H1 (cell line): ENCODE measurements at regions not wholly inside any gene's neighbourhood (a gene's known extent, or its start where the extent isn't known, plus 50 kb on each side); places are given as distances from the start of the nearest gene placed in this dataset.

Source experiments
- CTCF ChIA-PET: fragments of 300-600 bp; sonication (Branson Sonifier 250); formaldehyde crosslinking; loops from one replicate; lab custom pipeline; 2021; ENCODE audit not compliant: partially characterized antibody; lab: Charles Lee
- POLR2A ChIA-PET: fragments of 300-600 bp; sonication (Branson Sonifier 250); formaldehyde crosslinking; loops from one replicate; lab custom pipeline; 2021; ENCODE audit warnings: inconsistent platforms; ENCODE audit not compliant: partially characterized antibody; lab: Charles Lee
- DNase-seq, 2 experiments: peaks; one replicate each; pipeline versions ENCODE4 v3.0.0 to v3.0.0-alpha.2; 2010 to 2022; ENCODE audit warnings: low spot score in 2 of 2, low read depth in 1 of 2, mixed read lengths in 1 of 2
- FAIRE-seq: peaks from 2 replicates; lab custom pipeline; 2011; peaks lifted over from hg19 to GRCh38; lab: Jason Lieb, UNC
- H2AFZ ChIP-seq: 2 replicates; pipeline ENCODE4 v1.8.1; 2012; ENCODE audit warnings: low read length, inconsistent platforms
- H2AK5ac ChIP-seq: 2 replicates; pipeline ENCODE4 v1.6.1; 2013; ENCODE audit warnings: low read depth, low read length
- H2BK120ac ChIP-seq: replicated peaks from 2 replicates; pipeline ENCODE3; 2013; ENCODE audit warnings: low read depth, low read length, inconsistent platforms
- H2BK12ac ChIP-seq: 2 replicates; pipeline ENCODE4 v1.6.1; 2013; ENCODE audit warnings: low read depth, low read length
- H2BK15ac ChIP-seq: 2 replicates; pipeline ENCODE4 v1.6.1; 2013; ENCODE audit warnings: low read length
- H2BK20ac ChIP-seq: 2 replicates; pipeline ENCODE4 v1.6.1; 2013; ENCODE audit warnings: low read length
- H2BK5ac ChIP-seq: 2 replicates; pipeline ENCODE4 v1.6.1; 2013; ENCODE audit warnings: low read depth, low read length
- H3K14ac ChIP-seq: 2 replicates; pipeline ENCODE4 v1.6.1; 2013; ENCODE audit warnings: inconsistent platforms; ENCODE audit not compliant: insufficient read length
- H3K18ac ChIP-seq: 2 replicates; pipeline ENCODE4 v1.6.1; 2013; ENCODE audit warnings: low read length; ENCODE audit errors: extremely low read depth
- H3K23ac ChIP-seq: 2 replicates; pipeline ENCODE4 v1.6.1; 2013; ENCODE audit warnings: inconsistent platforms; ENCODE audit not compliant: insufficient read length
- H3K23me2 ChIP-seq: 2 replicates; pipeline ENCODE4 v1.6.1; 2013; ENCODE audit warnings: low read depth, low read length
- H3K27ac ChIP-seq: 2 replicates; pipeline ENCODE4 v1.6.1; 2011; ENCODE audit warnings: low read depth, low read length, inconsistent platforms
- H3K27me3 ChIP-seq, 4 experiments: replicated peaks in 1 of 4; 1 replicate in 1 of 4; 2 replicates in 3 of 4; pipeline versions ENCODE4 v1.6.1 to v1.8.1; 2011 to 2013; ENCODE audit warnings: low read length in 3 of 4, mild to moderate bottlenecking in 3 of 4, inconsistent platforms in 2 of 4, mixed read lengths in 2 of 4, moderate library complexity in 1 of 4; ENCODE audit not compliant: control insufficient read depth in 3 of 4, insufficient read depth in 3 of 4; ENCODE audit errors: extremely low read depth in 1 of 4
- H3K36me3 ChIP-seq, 4 experiments: 2 replicates each; pipeline versions ENCODE4 v1.6.1 to v1.8.1; 2011 to 2013; ENCODE audit warnings: mild to moderate bottlenecking in 4 of 4, low read length in 3 of 4, moderate library complexity in 2 of 4, control low read depth in 1 of 4, inconsistent platforms in 1 of 4; ENCODE audit not compliant: insufficient read depth in 4 of 4, control insufficient read depth in 2 of 4
- H3K4ac ChIP-seq: replicated peaks from 2 replicates; pipeline ENCODE3; 2013; ENCODE audit warnings: low read length, low read depth, mixed read lengths, inconsistent platforms; ENCODE audit not compliant: insufficient read length
- H3K4me1 ChIP-seq, 4 experiments: replicated peaks in 1 of 4; 1 replicate in 1 of 4; 2 replicates in 3 of 4; pipeline versions ENCODE4 v1.6.1 to v1.8.1; 2011 to 2013; ENCODE audit warnings: low read length in 3 of 4, inconsistent platforms in 2 of 4, mixed read lengths in 1 of 4; ENCODE audit not compliant: insufficient read depth in 4 of 4, control insufficient read depth in 3 of 4
- H3K4me2 ChIP-seq, 2 experiments: 2 replicates each; pipeline versions ENCODE4 v1.6.1 to v1.8.1; 2011 to 2013; ENCODE audit warnings: low read depth in 2 of 2, low read length in 2 of 2, control low read depth in 1 of 2, inconsistent platforms in 1 of 2, mild to moderate bottlenecking in 1 of 2; ENCODE audit not compliant: insufficient read depth in 1 of 2
- H3K4me3 ChIP-seq, 4 experiments: fragments of 200-600, 300-600 bp in 1 of 4; sonication (generic), shearing (Covaris generic), sonication (Bioruptor Twin) in 1 of 4; 2 replicates each; pipeline versions ENCODE4 v1.5.1 to v1.8.1; 2011 to 2016; ENCODE audit warnings: low read length in 4 of 4, low read depth in 3 of 4, control low read depth in 2 of 4, inconsistent platforms in 2 of 4, mild to moderate bottlenecking in 2 of 4, mixed read lengths in 1 of 4, moderate library complexity in 1 of 4; ENCODE audit not compliant: insufficient read depth in 2 of 4; ENCODE audit errors: extremely low read depth in 1 of 4
- H3K56ac ChIP-seq: replicated peaks from 2 replicates; pipeline ENCODE3; 2013; ENCODE audit warnings: low read depth, mild to moderate bottlenecking, mixed read lengths, low read length, inconsistent platforms; ENCODE audit not compliant: insufficient read length
- H3K79me1 ChIP-seq: 2 replicates; pipeline ENCODE4 v1.6.1; 2013; ENCODE audit warnings: low read depth, low read length, control low read depth
- H3K79me2 ChIP-seq, 2 experiments: 2 replicates each; pipeline versions ENCODE4 v1.6.1 to v1.8.1; 2012 to 2013; ENCODE audit warnings: low read length in 2 of 2, mild to moderate bottlenecking in 2 of 2, inconsistent platforms in 1 of 2; ENCODE audit not compliant: insufficient read depth in 2 of 2, control insufficient read depth in 1 of 2
- H3K9ac ChIP-seq, 4 experiments: replicated peaks in 1 of 4; 1 replicate in 1 of 4; 2 replicates in 3 of 4; pipeline versions ENCODE4 v1.6.1 to v1.8.1; 2011 to 2013; ENCODE audit warnings: low read depth in 3 of 4, low read length in 3 of 4, control low read depth in 2 of 4, mild to moderate bottlenecking in 2 of 4, moderate library complexity in 2 of 4, inconsistent platforms in 1 of 4; ENCODE audit errors: extremely low read depth in 1 of 4
- H3K9me3 ChIP-seq, 2 experiments: 2 replicates each; pipeline versions ENCODE4 v1.6.1 to v1.8.1; 2012 to 2013; ENCODE audit warnings: mild to moderate bottlenecking in 2 of 2, moderate library complexity in 2 of 2, control low read depth in 1 of 2, inconsistent platforms in 1 of 2, low read depth in 1 of 2, low read length in 1 of 2, mixed read lengths in 1 of 2; ENCODE audit not compliant: insufficient read depth in 2 of 2
- H4K20me1 ChIP-seq, 2 experiments: replicated peaks in 1 of 2; 2 replicates each; pipeline versions ENCODE3 to v1.8.1; 2011 to 2013; ENCODE audit warnings: inconsistent platforms in 2 of 2, low read length in 2 of 2, mild to moderate bottlenecking in 1 of 2; ENCODE audit not compliant: insufficient read depth in 2 of 2, control insufficient read depth in 1 of 2
- H4K5ac ChIP-seq: 2 replicates; pipeline ENCODE4 v1.6.1; 2013; ENCODE audit warnings: low read length, low read depth, mixed read lengths, inconsistent platforms; ENCODE audit not compliant: insufficient read length
- H4K8ac ChIP-seq: 2 replicates; pipeline ENCODE4 v1.8.0; 2013; ENCODE audit warnings: mild to moderate bottlenecking, moderate library complexity, low read length, inconsistent platforms; ENCODE audit not compliant: insufficient read depth; ENCODE audit errors: extremely low read depth
- H4K91ac ChIP-seq: replicated peaks from 2 replicates; pipeline ENCODE3; 2013; ENCODE audit warnings: low read length, mixed read lengths, inconsistent platforms; ENCODE audit not compliant: insufficient read length
- CHD1 ChIP-seq: IDR thresholded peaks from 2 replicates; pipeline ENCODE4 v1.6.1; 2012; ENCODE audit warnings: low read depth, low read length, improper control_type of control experiment
- MAX ChIP-seq: IDR thresholded peaks from 2 replicates; pipeline ENCODE4 v1.6.1; 2012; ENCODE audit warnings: inconsistent platforms
- RFX5 ChIP-seq: IDR thresholded peaks from 2 replicates; pipeline ENCODE4 v1.6.1; 2011; ENCODE audit warnings: low read depth, low read length, improper control_type of control experiment, borderline replicate concordance
- TEAD4 ChIP-seq: IDR thresholded peaks from 2 replicates; pipeline ENCODE4 v1.6.1; 2012; ENCODE audit warnings: low read depth, low read length, inconsistent platforms, mixed read lengths
- ZNF274 ChIP-seq: IDR thresholded peaks from 2 replicates; pipeline ENCODE4 v1.7.0; 2012; ENCODE audit warnings: low read length, borderline replicate concordance; ENCODE audit errors: extremely low read depth
- WGBS, 2 experiments: shearing (Covaris generic) in 1 of 2; methylation state at CpG; one replicate each; pipeline versions ENCODE4 v1.1.6 to v1.1.7; 2013 to 2015; ENCODE audit warnings: low lambda C conversion rate in 2 of 2, mixed read lengths in 2 of 2, inconsistent platforms in 1 of 2, low coverage in 1 of 2, missing lambda C conversion rate in 1 of 2; ENCODE audit not compliant: insufficient replicate concordance in 2 of 2, insufficient coverage in 1 of 2, insufficient read length in 1 of 2; ENCODE audit errors: extremely low coverage in 1 of 2, missing lambda C conversion rate in 1 of 2; 5-methylcytosine and 5-hydroxymethylcytosine counted together

- FAIRE-seq, result no peak
Measured at GRCh38 chr2:128796321-128796720, 477.7 kb upstream of the HS6ST1 start.

More at GRCh38 chr2:128796321-128796720, 477.7 kb upstream of the HS6ST1 start:
- H2BK12ac ChIP-seq, result no peak overlapping the region
- no peak overlapping the region for H3K14ac ChIP-seq
- H2AFZ ChIP-seq, result no peak overlapping the region
- no peak overlapping the region for H3K27ac ChIP-seq
- no peak overlapping the region for H2BK5ac ChIP-seq
- no peaks in the 10 kb centered on the region for H3K79me2 ChIP-seq
- CTCF ChIA-PET, result interaction anchor here (1.2 kb wide), 1 partner anchor 458 kb away, joined by 3 read pairs; no protein-coding TSS in a partner anchor
- H4K8ac ChIP-seq, result no peak overlapping the region
- H2BK15ac ChIP-seq, result no peak overlapping the region
- H3K79me1 ChIP-seq, result no peaks in the 10 kb centered on the region
- H3K36me3 ChIP-seq, result no peaks in the 10 kb centered on the region
- H4K5ac ChIP-seq, result no peak overlapping the region
- no peak for DNase-seq
- H4K91ac ChIP-seq, result no peak overlapping the region
- peaks cover 0 to 9% of the 10 kb centered on the region in 2 experiments for H4K20me1 ChIP-seq
- POLR2A ChIA-PET, result no interaction called here
- TF ChIP-seq CHD1 (no peak), TEAD4 (no peak), RFX5 (no peak), ZNF274 (no peak), MAX (no peak)
- peaks cover 0 to 4% (median 0%) of the 10 kb centered on the region in 4 experiments; a peak in 1 of 7 replicates for H3K27me3 ChIP-seq
- H2BK20ac ChIP-seq, result no peak overlapping the region
- H3K4ac ChIP-seq, result no peak overlapping the region
- peaks cover 3% of the 10 kb centered on the region; the same call in 1 of the 2 replicates for H3K23me2 ChIP-seq
- H3K18ac ChIP-seq, result no peak overlapping the region
- no peak overlapping the region for H2AK5ac ChIP-seq
- no peak overlapping the region for H3K9ac ChIP-seq
- H3K4me3 ChIP-seq, result no peak overlapping the region
- WGBS, 2 experiments, result 67% methylated on average over 4 of the region's 4 CpGs; no CpG with 5 or more reads in 1 of the 2 experiments
- H3K9me3 ChIP-seq, result no peaks in the 10 kb centered on the region
- H2BK120ac ChIP-seq, result no peak overlapping the region
- H3K4me2 ChIP-seq, result no peak overlapping the region
- no peaks in the 10 kb centered on the region for H3K4me1 ChIP-seq
- H3K23ac ChIP-seq, result no peak overlapping the region
- no peak overlapping the region for H3K56ac ChIP-seq
